OCI-LY7 (cell line): ENCODE measurements at regions not wholly inside any gene's neighbourhood (a gene's known extent, or its start where the extent isn't known, plus 50 kb on each side); places are given as distances from the start of the nearest gene placed in this dataset.

Experiments used
- EZH2phosphoT487 ChIP-seq: fragments of 200-600 bp; sonication (generic); IDR thresholded peaks from 2 replicates; pipeline ENCODE4 v1.6.1; 2018; ENCODE audit warnings: low read depth, borderline replicate concordance, mild to moderate bottlenecking, mixed run types, antibody characterized with exemption, low read length, moderate library complexity, mixed read lengths
- TF ChIP-seq, protein P1 (sequence below): fragments of 200-600 bp; sonication (generic); conservative IDR thresholded peaks from 2 replicates; pipeline ENCODE4 v1.5.1; 2014; ENCODE audit warnings: mild to moderate bottlenecking, antibody characterized with exemption, low read length, moderate library complexity, mixed read lengths

DNA sequence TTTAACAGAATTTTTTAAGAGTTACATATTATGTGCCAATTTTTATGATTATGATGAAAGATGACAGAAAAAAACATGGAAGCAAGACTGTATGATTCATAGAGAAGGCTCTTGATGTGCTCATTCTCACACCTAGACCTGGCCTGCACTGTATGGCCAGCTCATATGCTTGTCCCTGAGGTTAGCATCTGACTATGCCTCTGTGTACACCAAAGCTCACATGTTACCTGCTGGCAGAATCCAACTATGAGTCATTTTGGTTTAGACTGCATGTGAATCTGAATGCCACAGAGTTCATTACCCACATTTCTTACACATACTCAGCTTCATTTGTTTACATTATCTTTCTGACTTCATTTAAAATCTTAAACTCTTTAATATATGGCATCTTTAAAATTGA is 139.0 kb downstream of the DSC3 start:
- TF ChIP-seq, protein P1, sequence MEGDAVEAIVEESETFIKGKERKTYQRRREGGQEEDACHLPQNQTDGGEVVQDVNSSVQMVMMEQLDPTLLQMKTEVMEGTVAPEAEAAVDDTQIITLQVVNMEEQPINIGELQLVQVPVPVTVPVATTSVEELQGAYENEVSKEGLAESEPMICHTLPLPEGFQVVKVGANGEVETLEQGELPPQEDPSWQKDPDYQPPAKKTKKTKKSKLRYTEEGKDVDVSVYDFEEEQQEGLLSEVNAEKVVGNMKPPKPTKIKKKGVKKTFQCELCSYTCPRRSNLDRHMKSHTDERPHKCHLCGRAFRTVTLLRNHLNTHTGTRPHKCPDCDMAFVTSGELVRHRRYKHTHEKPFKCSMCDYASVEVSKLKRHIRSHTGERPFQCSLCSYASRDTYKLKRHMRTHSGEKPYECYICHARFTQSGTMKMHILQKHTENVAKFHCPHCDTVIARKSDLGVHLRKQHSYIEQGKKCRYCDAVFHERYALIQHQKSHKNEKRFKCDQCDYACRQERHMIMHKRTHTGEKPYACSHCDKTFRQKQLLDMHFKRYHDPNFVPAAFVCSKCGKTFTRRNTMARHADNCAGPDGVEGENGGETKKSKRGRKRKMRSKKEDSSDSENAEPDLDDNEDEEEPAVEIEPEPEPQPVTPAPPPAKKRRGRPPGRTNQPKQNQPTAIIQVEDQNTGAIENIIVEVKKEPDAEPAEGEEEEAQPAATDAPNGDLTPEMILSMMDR, result no peak
- TF ChIP-seq EZH2phosphoT487, result no peak
